ENCODE measurements at regions not wholly inside any gene's neighbourhood (a gene's known extent, or its start where the extent isn't known, plus 50 kb on each side); places are given as distances from the start of the nearest gene placed in this dataset.

GRCh38 chr10:5311617-5312016 is 53.1 kb upstream of the UCN3 start:
- no peak for DNase-seq

GRCh38 chr10:5314840-5315239 is 49.9 kb upstream of the UCN3 start:
- no peak for DNase-seq

Measured in NCI-H1694 (cell line).